ENCODE measurements at regions not wholly inside any gene's neighbourhood (a gene's known extent, or its start where the extent isn't known, plus 50 kb on each side); places are given as distances from the start of the nearest gene placed in this dataset.

DNA sequence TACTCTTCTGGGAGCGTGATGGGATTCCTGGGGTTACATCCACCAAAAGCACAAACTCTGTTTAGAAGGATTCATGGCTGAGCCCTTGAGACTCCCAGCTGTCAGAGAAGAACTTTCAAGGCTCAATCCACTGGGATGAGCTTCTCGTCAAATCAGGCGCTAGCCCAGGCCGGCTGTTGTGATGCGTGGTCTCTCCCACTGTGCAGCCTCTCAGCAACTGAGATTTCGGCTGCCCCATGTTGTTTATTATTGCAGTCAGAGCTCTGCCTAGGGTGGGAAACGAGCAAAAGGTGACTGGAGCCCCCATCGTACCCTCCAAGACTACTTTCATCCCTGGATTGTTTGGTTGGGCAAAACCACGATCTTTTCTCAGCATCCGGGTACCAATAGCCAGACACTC lies 251.6 kb downstream of the ETS1 start:
- no peak overlapping the region for H3K4me3 ChIP-seq (ENCODE audit: low read depth, low read length)
- no peak for DNase-seq (ENCODE audit: low read depth)

DNA sequence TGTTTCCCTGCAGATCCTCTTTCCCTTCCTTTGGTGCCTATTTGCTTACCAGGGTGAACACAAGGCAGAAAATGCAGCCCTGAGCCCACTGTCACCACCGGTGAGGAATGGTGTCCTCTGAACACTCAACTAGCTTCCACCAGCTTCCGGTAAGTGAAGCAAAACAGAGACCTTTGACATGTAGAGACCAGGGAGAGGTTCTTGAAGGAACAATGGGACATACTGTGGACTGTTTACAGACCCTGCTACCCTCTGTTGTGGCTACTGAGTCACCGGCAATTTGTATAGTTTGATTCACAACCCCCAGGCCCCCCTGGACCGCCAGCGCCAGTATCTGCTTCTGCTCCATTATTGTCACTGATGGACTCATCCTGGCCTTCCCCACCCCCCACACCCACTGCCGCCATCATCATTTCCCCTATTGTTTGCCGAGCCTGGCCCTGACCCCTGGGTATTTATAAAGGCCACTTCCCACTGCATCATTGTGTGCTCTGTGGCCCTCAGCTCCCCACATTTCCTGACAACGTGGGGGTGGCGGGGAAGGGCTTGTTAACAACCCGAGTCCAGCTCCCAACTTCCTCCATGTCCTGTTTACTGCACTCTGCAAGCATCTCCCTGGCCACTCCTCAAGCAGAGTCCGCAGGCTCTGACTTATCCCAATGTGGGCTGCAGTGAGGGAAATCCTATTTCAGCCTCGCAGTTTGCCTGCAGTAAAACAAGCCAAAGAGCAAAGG lies 252.9 kb downstream of the ETS1 start:
- no peak overlapping the region for H3K4me3 ChIP-seq (ENCODE audit: low read depth, low read length)
- DNase-seq (ENCODE audit: low read depth), result no peak

DNA sequence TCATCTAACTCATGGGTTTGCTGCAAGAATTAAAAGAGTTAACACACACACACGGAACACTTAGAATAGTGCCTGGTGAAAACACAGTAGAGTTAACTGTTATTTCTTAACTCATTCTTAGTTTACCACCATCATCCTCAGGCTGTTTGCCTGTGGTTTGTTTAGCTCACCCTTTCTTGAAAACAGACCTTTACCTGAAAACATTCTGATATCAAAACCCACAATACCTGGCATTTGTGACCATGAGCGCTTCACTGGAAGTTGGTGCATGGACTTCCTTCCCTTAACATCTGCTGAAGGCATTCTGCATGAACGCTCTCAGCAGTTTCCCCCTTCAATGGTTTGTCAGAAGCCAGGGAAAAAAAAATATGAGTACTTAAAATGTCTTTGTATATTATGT lies 256.0 kb downstream of the ETS1 start:
- H3K4me3 ChIP-seq (ENCODE audit: low read depth, low read length), result no peak overlapping the region
- no peak for DNase-seq (ENCODE audit: low read depth)

DNA sequence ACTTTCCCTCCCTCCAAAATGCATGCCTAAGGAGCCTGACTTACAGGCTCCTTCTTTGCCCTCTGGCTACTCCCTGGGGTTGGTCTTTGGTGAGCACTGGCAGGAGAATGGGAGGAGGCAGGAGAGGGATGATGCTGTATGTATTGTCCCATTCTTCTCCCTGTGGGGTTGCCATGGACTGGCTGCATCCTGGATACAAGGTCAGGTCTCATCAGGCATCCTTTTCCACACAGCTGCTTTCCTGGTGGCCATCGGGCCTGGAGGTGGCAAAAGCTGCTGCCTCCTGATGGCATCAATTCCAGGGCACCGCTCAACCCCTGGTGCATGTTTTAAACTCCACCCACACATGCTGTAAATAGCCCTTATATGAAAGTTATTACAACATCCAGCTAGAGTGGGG lies 257.2 kb downstream of the ETS1 start:
- no peak overlapping the region for H3K4me3 ChIP-seq (ENCODE audit: low read depth, low read length)
- no peak for DNase-seq (ENCODE audit: low read depth)

DNA sequence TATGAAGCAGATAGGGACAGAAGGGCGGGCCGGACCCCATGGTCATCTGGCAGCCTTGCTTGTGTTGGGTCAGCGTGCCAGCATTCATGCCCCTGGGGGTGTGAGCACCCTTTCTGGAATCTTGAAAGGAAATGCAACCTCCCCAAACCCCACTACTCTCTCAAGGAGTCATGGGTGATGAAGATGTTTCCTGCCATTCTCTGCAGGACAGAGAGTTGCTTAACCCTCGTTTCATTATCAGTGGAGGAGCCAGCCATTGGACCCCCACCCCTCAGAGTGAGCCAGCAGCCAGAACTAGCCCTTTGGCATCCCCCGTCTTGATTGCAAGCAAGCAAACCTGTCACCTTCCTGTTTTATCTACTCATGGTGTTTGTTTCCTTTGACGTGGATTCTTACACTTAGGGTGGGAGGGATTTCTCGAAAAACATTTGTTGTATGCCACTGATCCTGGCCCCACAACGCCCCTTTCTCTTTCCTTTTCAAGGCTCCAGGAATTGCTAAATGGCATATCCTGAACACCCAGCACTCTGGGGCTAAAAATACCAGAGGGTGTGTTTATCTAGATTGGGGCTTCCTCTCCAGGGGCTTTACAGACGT lies 258.3 kb downstream of the ETS1 start:
- no peak for DNase-seq (ENCODE audit: low read depth)
- no peak overlapping the region for H3K4me3 ChIP-seq (ENCODE audit: low read depth, low read length)

DNA sequence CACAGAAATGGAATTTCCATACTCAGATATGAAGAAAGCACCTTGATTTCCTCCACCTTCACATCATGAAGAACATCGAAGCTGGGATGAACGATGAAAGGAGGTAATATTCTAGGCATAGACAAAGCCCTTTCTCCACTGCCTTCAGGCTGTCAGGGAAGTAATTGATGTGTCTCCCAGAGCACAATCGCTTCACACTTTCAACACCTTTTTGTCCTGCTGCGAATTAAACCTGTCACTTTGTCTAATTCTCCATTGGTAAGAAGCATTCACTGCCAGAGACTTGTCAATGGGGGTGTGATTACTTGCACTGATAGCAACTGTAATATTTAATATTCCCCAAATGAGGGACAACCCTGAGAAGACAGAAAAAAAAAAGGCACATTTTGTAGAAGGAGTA lies 260.1 kb downstream of the ETS1 start:
- DNase-seq (ENCODE audit: low read depth), result no peak
- no peak overlapping the region for H3K4me3 ChIP-seq (ENCODE audit: low read depth, low read length)

DNA sequence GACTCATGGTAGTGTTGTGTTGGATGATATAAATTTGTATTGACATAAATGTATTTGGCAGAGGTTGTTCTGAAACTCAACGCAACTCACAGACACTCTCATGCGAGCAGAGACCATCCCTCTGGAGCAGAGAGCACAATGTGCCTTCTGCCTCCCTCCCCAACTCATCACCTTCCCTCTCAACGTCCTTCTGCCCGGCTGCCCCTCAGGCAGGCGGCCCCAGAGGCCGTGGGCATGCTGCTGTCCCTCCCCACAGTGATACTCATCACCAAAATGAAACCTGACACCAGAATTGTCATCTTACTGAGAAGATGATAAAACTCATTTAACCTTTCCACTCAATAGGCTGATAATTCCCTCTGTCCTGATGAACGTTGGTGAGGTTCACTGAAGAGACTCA lies 260.6 kb downstream of the ETS1 start:
- no peak for DNase-seq (ENCODE audit: low read depth)
- no peak overlapping the region for H3K4me3 ChIP-seq (ENCODE audit: low read depth, low read length)

DNA sequence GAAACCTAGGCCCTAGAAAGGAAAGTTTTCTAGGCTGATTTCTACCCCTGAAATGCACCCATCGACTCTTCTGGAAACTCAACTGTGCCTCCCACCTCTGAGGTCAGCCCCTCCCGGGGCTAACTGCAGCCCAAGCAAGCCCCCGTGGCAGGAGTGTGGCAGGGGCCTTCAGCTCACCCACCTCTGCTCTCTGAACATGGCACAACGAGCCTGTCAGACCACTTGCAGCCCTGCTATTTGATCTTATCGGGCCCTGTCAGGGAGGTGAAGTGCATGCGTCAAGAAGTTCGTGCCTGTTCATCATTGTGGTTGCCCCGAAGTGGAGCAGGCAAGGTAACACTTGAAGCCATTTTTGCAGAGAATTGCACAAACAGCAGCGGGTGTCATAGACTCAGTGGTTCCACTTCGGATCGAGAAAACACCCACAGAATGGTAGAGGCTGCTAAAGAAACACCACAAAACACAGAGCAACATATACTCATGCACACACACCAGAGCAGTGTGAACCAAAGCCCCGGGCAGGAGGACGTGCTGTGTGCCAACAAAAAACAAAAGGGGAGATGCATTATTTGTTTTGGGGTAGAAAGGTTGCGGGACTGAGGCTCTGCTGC lies 262.7 kb downstream of the ETS1 start:
- no peak overlapping the region for H3K4me3 ChIP-seq (ENCODE audit: low read depth, low read length)
- no peak for DNase-seq (ENCODE audit: low read depth)

DNA sequence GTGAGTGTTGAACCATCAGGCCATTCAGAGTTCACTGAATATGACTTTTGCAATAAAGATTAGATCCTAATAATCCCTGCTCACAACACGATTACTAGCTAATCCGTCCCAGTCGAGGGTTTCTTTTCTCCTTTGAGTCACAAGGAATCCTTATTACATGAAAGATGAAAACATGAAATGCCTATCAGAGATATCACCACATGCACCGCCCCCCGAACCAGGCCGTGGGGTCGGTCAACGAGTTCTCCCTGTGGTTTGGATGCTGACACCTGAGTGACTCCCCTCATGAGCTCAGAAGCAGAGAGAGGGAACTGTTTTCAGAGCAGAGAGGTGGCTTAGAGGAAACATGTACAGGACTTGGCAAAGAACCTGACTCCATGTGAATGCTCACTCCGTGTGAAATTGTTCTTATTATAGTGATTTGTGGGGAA lies 263.3 kb downstream of the ETS1 start:
- no peak for DNase-seq (ENCODE audit: low read depth)
- H3K4me3 ChIP-seq (ENCODE audit: low read depth, low read length), result no peak overlapping the region

DNA sequence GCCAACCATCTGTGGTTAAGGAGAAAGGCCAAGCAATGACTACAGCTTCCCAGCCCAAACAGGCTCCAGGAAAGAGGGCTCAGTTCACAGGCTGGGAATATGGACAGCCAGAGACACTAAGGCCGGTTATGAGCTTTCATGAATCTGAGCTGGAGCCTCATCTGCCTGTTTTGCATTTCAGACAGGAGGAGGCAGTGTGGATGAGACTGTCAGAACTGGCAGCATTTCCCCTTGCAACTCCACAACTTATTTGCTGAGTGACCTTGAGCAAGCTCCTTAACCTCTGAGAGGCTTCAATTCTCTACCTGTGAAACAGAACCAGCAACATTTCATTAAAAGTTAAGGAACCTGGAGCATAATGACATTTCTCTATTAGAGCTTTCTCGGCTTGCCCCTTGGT lies 264.0 kb downstream of the ETS1 start:
- DNase-seq (ENCODE audit: low read depth), result no peak
- H3K4me3 ChIP-seq (ENCODE audit: low read depth, low read length), result no peak overlapping the region

DNA sequence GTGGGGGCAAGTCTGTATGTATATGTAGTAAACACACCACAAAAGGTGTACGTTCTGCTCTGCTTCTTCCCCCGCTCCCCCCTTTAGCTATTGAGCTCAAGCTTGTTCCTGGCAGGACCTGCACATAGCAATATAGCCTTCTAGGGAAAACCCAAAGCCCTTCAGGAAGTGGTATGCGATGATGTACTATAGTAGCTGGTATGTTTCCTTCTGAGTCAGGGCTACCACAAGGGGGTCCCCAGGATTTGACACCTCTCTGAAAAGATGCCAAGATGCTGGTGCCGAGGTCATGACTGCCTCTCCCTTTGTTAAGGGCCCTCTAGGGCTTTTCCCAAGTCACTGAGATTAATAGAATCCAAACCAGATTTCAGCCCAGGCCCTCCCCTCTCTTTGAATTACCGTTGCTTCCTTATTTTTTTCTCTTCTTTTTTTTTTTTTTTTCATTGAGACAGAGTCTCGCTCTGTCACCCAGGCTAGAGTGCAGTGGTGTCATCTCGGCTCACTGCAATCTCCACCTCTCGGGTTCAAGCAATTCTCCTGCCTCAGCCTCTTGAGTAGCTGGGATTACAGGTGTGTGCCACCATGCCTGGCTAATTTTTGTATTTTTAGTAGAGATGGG lies 268.4 kb downstream of the ETS1 start:
- no peak overlapping the region for H3K4me3 ChIP-seq (ENCODE audit: low read depth, low read length)
- peak; percentile 41 for DNase-seq (ENCODE audit: low read depth)

DNA sequence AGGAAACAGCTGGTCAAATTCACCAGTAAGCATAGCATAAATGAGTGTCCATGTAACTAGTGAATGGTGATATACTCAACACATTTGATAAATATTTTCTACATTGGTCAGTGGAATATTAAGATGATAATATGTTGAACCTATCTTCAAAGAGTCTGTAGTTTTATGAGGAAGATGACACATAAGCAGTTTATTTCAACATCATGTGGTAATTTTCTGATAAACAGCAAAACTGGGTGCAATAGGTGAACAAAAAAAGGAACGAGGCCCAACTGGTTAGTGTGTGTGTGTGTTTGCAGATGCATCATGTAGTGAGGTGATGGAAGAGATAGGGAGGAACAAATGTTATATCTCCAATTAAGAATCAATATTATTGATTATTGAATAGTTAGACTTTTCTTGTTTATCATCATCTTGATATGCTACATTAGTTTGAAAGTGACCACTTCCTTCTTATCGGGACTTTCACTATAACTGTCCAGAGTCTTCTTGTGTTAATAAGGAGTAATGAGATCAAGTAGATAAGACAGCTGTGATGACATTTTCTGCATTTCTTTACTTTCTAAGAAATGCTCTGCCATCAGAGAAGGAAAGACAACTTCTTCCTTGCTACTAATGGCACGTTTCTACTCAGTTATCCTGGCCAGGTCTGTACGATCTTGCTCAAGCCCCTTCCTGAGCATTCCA lies 270.7 kb downstream of the ETS1 start:
- no peak for DNase-seq (ENCODE audit: low read depth)

DNA sequence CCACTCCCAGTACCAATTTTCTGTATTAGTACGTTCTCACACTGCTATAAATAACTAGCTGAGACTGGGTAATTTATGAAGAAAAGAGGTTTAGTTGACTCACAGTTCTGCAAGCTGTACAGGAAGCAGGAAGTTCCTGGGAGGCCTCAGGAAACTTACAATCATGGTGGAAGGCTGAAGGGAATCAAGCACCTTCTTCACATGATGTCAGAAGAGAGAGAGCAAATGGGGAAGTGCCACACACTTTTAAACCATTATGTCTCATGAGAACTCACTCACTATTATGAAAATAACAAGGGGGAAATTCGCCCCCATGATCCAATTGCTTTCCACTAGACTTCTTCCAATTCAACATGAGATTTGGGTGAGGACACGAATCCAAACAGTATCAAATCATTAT lies 271.4 kb downstream of the ETS1 start:
- DNase-seq (ENCODE audit: low read depth), result no peak

More for the DNA sequence above, 270.7 kb downstream of the ETS1 start:
- H3K4me3 ChIP-seq (ENCODE audit: low read depth, low read length), result no peak overlapping the region

DNA sequence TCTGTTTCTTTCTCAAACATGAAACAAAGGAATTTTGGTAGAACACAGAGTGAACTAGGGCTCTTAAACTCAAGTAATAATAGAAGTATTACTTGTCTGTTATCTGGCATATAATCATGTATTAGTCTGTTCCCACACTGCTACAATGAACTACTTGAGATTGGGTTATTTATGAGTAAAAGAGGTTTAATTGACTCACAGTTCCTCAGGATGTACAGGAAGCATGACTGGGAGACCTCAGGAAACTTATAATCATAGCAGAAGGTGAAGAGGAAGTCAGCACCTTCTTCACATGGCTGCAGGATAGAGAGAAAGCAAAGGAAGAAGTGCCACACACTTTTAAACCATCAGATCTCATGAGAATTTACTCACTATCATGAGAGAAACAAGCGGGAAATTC lies 273.4 kb downstream of the ETS1 start:
- DNase-seq (ENCODE audit: low read depth), result no peak
- H3K4me3 ChIP-seq (ENCODE audit: low read depth, low read length), result no peak overlapping the region

More for the DNA sequence above, 271.4 kb downstream of the ETS1 start:
- H3K4me3 ChIP-seq (ENCODE audit: low read depth, low read length), result no peak overlapping the region

DNA sequence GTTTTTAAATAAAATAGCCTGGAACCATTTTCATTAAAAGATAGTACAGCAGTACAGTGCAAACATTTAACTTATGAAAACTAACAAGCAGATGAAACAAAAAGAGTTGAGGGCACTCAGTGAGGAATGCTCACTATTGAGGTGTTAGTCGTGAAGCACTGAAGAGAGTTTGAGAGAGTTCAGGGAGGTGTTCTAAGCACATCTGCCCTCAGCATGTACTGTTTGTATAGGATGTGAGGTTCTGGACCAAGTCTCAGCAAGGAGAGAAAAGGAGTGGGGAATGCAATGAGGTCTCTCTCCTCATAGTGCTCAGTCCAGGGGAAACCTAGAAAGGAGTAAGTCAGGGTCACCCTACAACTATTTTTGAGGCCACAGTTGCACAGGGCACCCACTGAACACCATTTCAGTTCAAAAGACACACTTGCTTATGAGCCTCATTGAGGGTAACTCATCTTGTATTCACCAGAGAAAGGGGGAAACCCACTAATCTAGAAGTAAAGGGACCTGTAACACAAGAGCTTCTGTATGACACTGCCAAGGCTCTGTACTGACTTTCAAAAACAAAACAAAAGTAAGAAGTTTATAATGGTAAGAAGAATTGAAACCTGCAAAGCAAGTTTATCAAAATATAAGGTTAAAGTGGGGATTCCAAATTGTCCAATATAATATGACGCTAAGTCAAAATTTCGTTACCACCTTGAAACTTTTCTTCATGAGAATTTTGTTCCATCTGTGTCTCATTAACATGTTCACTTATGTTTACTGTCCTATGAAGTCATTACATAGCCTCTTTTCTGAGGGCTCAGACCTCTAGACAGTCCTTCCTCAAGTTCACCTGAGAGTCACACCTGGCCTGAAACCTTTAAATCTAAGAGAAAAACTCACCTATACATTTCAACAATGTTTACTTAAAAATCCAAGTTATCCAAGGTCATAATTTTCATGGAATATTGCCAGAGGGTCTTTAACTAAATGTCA lies 275.3 kb downstream of the ETS1 start:
- H3K4me3 ChIP-seq (ENCODE audit: low read depth, low read length), result no peak overlapping the region
- DNase-seq (ENCODE audit: low read depth), result no peak

DNA sequence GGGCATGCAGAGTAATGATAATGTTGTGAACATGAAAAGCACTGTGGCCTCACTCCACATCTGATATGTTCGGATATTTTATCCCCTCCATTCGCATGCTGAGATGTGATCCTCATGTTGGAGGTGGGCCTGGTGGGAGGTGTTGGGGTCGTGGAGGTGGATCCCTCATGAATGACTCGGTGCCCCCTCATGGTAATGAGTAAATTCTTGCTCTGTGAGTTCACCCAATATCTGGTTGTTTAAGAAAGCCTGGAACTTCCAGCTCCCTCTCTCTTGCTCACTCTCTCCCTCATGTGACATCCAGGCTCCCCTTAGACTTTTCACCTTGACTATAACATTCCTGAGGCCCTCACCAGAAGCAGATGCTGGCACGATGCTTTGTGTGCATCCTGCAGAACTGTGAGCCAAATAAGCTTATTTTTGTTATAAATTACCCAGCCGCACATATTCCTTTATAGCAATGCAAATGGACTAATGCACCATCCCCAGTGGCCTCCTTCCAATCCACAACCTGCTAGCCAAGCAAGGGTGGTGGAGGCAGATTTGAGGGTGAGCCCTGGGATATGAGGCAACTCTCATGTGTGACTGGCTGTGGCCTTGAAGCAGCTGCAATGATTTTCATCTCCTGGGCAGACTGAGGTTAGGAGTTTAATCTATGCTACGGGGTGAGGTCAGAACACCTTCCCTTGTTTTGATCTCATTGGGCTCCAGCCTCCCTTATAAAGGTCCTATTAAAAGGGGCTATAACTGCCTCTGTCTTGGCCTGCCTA lies 276.5 kb downstream of the ETS1 start:
- no peak overlapping the region for H3K4me3 ChIP-seq (ENCODE audit: low read depth, low read length)
- no peak for DNase-seq (ENCODE audit: low read depth)

DNA sequence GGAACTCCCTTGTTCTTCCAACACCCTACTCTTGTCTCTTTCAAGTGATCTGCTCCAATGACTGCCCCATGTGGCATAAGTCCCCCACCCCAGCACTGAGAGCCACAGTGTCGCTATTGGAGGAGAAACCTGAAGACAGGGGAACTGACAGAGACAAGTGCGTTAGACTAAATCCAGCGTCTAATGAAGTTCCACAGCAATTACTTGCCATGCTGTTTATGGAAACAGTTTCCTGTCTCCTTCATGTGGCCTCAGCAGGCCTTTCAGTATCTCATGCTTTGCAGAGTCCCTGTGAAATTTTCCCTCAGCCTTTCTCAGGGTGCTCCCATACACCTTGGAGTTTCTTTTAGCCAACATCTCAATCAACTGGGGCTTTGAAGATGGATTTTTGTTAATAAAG lies 277.4 kb downstream of the ETS1 start:
- no peak for DNase-seq (ENCODE audit: low read depth)
- H3K4me3 ChIP-seq (ENCODE audit: low read depth, low read length), result no peak overlapping the region

DNA sequence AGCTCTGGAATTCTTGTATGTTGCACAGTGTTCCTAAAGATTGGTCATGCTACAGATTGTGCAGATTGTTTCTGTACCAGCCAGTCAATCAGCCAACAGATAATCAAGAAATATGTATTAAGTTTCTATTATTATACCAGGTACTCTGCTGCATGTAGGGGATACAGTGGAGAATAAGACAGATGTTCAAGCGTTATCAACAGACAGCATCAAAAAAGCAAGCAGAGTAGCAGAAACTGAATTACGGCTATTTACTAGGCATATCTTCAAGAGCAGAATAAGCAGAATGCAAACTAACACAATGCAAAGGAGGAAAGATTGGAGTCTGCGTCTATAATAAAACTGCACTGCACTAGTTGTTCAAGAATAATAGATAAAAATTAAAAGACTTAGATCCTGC lies 278.6 kb downstream of the ETS1 start:
- no peak for DNase-seq (ENCODE audit: low read depth)
- no peak overlapping the region for H3K4me3 ChIP-seq (ENCODE audit: low read depth, low read length)

Measured in skeletal muscle cell (primary cell).